Gastrocnemius medialis (tissue), 4 donors: ENCODE measurements at regions not wholly inside any gene's neighbourhood (a gene's known extent, or its start where the extent isn't known, plus 50 kb on each side); places are given as distances from the start of the nearest gene placed in this dataset.

ENCODE experiments used
- POLR2A ChIP-seq, 2 donors: fragments of 450-650 bp; IDR thresholded peaks; one replicate each; pipeline ENCODE4 v1.6.1; 2017; ENCODE audit warnings: antibody characterized with exemption in 2 of 2, mild to moderate bottlenecking in 2 of 2, moderate library complexity in 2 of 2
- TF ChIP-seq, protein P1 (sequence below), 5 experiments: fragments of 450-650 bp in 3 of 5; fragments of 200-600 bp in 2 of 5; sonication (generic) in 2 of 5; IDR thresholded peaks in 4 of 5; conservative IDR thresholded peaks in 1 of 5; 1 replicate in 4 of 5; 2 replicates in 1 of 5; pipeline ENCODE4 v1.5.1; 2016 to 2019; ENCODE audit warnings: antibody characterized with exemption in 5 of 5, mild to moderate bottlenecking in 3 of 5, moderate library complexity in 3 of 5

DNA sequence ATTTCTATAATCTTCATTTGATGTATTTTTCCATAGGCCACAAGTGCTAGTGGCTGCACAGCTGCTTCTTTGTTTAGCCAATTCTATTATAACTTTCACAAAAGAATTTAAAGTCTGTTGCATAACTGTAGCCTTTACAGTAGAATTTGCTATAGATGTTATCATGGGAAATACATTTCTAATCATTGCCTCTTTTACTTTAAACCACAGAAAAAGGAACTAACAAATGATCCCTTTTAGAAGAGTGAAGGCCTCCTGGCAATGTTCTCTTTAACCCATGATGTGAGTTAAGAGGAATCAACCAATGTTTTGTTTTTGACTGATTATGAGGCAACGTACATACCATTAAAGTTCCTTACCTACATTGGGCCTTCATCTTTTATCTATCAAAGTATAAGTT lies 68.8 kb downstream of the RPL10L start:
- TF ChIP-seq, protein P1, sequence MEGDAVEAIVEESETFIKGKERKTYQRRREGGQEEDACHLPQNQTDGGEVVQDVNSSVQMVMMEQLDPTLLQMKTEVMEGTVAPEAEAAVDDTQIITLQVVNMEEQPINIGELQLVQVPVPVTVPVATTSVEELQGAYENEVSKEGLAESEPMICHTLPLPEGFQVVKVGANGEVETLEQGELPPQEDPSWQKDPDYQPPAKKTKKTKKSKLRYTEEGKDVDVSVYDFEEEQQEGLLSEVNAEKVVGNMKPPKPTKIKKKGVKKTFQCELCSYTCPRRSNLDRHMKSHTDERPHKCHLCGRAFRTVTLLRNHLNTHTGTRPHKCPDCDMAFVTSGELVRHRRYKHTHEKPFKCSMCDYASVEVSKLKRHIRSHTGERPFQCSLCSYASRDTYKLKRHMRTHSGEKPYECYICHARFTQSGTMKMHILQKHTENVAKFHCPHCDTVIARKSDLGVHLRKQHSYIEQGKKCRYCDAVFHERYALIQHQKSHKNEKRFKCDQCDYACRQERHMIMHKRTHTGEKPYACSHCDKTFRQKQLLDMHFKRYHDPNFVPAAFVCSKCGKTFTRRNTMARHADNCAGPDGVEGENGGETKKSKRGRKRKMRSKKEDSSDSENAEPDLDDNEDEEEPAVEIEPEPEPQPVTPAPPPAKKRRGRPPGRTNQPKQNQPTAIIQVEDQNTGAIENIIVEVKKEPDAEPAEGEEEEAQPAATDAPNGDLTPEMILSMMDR (IDR thresholded peaks at IDR 0.05 in 4 of 5, conservative IDR thresholded peaks at IDR 0.05 in 1 of 5), result no peak
- no peak for TF ChIP-seq POLR2A (IDR thresholded peaks at IDR 0.05)
